NCI-H524 (cell line): ENCODE measurements at regions not wholly inside any gene's neighbourhood (a gene's known extent, or its start where the extent isn't known, plus 50 kb on each side); places are given as distances from the start of the nearest gene placed in this dataset.
A peak's percentile ranks its signal among the peaks of the same experiment; 100 is the strongest.

ENCODE experiments used
- DNase-seq, 2 experiments: peaks; one replicate each; lab custom pipeline; 2025; lab: John Stamatoyannopoulos, UW

DNA sequence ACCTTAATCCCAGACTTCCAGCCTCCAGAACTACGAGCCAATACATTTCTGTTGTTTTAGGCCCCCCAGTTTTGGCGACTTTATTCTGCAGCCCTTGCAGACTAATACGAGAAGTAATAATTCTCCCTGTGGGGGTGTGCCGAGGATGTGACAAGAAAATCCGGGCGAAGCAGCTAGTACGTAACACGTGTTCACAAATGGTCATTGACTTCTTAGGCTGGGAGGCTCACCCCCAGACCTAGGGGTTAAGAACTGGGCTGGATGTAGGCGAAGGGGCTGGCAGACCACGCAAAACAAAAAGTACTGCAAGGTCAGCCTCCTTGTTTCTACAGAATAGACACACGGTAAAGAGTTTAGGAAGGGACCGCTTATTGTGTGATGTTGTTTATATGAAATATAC is 69.8 kb upstream of the ESRRB start:
- no peak for DNase-seq

DNA sequence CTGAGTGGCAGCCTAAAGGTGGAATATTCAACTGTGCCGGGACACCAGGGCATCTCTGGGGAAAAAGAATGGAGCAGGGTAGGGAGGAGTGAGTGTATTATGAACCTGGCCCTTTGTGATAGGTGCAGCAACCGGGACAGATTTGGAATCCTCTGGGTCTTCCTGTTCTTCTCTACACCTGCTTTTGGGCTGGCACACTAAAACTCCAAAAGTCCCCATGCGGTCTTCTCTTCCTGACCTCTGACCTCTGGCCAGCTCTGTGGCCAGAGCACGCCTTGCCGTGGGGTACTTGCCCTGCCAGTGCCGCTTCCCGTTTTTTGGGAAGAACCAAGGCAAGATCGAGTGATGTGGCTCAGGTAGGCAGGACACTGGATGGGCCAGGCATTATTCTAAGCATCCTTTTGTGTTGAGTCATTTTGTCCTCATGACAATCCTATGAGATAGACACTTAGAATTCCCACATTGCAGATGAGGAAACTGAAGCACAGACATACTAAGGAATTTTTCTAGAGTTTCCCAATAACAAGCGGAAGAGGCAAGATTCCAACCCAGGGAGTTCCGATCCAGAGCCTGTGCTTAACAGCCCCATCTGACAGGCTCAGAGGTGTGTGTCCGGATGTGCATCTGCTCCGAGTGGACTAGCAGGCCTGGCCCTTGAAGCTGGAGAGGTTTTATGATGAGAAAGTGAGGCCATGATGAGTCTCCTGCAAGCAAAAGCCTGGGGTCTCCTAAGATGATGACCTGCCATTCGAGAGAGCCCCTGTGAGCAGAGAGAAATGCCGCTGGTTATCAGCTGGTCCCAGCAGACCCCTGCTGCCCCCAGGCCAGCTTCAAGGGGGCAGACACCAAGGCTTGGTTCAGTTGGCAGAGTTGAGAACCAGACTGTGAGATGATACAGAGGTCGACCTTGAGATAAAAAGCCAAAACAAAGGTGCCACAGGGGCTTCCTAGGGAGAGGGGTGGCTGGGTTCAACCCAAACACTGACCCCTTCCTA is 67.9 kb upstream of the ESRRB start:
- no peak for DNase-seq

DNA sequence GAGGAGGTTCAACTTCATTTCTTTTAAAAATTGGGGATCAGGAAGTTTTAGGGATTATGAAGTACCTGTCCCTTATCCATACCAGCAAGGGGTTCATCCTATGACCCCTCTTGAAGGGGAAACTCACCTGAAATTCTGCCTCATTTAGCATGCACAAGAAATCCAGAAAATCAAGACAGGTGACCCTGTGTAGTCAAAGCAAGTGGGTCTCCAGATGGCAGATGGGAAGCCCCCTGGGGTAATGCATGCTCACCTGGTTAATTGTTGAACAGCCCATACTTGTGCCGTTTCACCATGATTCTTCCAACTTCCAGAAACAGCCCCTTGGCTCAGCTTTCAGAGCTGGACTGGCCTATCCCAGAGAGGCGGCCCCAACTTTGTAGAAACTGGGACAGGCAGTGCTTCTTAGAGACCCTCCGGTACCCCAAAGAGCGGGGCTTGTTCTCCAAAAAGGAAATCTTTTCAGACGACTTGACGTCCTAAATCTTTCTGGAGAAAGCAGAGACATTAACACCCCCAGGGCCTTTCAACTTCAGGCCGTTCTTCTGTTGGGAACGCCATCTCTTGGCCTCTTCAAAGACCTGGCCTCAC is 66.3 kb upstream of the ESRRB start:
- DNase-seq: no peak

DNA sequence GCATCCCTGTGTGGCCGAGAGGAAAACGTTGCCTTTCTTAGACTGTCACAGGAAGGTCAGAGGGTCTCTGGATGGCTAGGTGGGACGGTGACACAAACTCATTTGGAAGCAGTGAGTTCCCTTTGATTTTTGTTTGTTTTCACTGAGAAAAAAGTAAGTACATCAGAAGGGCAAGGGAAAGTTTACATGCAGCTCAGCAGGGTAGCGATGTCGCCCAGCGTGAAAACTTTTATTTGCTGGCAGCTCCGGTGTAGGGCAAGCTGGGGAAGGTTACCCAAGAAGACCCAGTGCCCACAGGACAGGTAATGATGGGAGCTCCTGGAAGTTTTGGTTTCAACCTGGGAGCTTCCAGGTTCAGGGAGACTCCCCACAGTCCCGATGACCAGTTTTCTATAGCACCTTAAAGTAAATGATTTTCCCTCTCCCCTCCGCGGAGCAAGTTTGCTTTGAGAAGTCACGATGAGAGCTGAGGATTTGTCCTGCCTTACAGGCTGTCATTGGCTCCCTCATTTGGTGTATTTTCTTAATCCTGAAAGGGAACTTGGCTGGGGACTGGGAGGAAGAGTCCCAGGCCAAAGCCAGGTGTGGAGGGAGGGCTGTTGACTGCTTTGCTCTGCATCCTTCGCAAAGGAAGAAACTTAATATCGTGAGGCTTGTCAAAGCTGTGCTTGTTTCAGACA is 64.7 kb upstream of the ESRRB start:
- DNase-seq: no peak

DNA sequence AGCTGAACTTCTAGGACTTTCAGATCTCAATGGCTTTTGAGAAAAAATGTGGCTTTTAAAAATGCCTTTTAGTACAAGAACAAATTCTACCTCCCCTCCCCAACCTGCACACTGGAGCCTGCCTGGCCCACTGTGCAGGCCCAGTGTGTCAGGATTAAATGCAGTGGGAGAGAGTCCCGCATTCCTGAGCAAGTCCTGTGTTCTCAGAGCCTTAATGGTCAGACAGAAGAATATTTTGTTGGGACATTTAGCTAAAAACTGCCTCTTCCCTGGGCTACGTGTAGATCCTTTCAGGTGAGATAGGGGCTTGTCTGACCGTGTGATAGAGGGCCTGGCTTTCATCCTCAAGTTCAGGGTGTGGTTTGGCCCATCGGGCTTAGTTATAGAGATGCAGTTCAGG is 63.1 kb upstream of the ESRRB start:
- DNase-seq: no peak

DNA sequence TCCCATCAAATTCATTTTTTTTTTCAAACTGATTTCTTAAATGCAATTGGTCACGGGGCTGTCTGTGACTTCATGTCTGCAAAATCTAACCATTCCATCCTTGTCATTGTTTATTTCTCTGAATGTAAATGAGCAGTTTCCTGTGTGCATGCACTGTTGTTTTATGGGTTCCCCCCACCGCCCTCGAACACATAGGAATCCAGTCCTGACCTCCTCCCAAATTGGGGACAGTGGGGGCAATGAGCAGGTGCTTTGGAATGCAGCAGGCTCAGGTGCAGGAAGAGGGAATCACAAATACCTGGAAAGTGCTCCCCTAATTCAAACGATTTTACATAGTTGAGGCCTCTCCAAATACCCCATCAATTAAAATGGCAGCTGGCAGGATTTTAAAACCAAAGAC is 62.6 kb upstream of the ESRRB start:
- DNase-seq: no peak

DNA sequence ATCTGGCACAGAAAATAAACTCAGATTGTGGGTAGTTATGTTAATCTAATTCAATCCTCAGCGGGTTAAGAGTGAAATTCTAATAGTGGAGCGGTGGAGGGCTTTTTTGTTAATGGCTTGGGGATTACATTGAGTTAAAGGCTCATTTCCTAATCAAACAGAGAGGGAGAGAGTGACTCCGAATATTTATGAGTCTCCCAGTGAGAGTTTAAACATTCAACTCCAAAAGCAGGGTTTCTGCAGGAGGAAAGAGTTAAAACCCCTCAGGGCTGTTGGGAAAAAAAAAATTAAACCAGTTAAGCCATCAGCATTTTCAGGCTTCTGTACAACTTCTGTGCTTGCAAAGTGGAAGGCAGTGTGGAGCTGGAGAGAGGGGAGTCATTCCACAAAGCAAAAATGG is 62.1 kb upstream of the ESRRB start:
- no peak for DNase-seq

DNA sequence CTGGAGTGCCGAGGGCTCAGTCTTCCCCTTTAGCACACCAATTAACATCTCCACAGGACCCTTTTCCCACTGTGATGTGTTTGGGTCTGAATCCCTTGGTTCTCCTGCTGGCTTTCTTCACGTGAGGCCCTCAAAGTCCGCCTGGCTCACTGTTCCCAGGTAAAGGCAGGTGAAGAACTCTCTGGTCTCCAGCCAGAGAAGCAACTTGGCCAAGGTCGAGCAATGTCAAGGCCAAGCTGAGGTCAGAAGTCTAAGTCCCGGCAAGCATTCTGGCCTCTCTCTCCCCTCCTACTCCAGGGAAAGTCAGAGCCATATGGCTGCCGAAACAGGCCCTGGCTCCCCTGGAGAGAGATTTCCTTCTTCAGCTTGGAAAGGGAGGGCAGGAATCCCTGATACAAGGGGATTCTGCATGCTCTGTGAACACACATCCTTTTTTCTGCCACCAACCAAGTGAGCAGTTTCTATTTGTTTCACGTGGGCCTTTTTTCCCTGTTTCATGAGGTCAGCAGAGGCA is 61.4 kb upstream of the ESRRB start:
- peak in 1 of 2 experiments; percentile 44 for DNase-seq

DNA sequence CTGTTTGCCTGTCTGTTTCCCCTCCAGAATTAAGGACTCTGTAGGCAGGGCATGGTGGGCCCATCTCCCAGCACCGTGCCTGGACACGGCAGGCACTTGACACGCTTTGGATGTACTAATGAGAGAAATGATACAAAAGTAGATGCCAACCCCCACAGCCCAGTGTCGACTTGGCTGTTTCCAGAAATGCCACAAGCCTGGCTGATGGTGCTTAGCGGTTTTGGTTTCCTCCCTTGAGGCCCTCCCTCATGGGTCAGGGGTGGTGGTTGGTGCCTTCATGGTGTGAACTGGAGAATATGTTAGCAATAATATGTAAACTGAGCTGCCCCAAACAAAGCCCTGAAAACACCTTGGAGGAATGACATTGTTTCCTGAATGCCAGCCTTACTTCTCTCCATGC is 55.5 kb upstream of the ESRRB start:
- no peak for DNase-seq

DNA sequence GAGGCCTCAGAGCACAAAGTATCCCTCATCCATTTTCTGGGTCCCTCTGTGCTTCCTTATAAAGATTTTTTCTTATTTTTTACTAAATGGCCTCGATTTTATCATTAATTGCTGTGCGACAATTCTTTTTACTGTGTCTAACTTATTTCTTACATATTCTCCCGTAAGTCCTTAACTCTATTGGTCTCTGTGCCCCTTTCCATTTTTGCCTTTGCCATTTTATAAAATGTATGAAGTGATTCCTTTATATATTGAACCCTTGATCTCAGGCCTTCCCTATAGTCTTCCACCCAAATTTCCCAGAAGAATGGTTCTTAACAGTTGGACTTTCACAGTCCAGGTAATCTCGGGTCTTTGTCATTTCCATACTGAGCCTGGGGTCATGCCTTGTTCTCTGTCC is 55.0 kb upstream of the ESRRB start:
- DNase-seq: no peak

DNA sequence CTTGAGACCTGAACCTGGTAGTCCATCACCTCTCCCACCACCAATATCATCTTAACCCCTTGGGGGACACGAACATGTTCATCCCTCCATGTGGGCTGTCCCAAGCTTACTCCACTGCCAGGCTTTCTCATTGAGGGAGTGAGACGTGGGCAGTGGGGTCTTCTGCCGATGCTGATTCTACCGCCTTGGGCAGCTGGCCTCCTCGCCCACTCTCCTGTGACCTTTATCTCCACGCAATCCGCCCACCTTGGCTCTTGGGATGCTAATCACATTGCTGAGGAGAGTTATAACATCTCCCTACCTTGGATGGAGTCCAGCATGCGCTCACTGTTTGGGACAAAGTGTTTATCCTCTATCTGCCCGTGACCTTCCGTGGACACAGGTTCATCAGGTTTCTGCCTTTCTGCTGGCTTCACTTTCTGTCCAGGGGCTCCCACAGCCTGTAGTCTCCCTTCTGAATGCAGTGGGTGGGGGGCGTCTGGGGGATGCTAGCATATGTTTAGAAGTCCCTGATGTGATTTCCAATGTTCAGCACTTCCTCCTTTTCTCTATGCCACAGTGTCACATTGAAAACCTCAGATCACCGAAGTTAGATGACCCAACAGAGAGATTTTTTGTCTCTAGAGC is 53.2 kb upstream of the ESRRB start:
- DNase-seq: no peak

DNA sequence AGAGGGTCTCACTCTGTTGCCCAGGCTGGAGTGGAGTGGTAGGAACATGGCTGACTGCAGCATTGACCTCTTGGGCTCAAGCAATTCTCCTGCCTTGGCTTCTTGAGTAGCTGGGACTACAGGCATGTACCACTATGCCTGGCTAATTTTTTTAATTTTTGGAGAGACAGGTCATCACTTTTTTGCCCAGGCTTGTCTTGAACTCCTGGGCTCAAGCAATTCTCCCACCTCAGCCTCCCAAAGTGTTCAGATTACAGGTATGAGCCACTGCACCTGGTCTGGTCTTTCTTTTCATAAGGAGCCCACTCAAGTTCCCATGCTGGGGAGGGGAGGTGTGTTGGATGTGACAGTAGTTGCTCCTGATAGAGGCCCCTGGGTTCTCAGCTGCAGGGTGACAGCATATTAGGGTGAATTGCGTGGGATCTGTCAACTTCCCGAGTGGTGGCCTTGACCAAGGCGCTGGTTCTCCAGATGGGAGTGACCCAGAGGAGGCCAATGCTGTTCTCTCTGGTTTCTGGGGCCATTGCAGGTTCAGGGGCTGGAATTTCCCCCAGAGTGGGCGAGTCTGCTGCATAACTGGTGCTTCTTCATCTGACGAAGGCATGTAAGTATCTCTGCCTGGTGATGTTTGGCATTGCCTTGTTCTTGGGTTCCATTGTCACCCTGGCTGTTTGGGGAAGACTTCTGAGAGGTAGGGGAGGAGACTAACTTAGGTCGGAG is 52.4 kb upstream of the ESRRB start:
- no peak for DNase-seq

DNA sequence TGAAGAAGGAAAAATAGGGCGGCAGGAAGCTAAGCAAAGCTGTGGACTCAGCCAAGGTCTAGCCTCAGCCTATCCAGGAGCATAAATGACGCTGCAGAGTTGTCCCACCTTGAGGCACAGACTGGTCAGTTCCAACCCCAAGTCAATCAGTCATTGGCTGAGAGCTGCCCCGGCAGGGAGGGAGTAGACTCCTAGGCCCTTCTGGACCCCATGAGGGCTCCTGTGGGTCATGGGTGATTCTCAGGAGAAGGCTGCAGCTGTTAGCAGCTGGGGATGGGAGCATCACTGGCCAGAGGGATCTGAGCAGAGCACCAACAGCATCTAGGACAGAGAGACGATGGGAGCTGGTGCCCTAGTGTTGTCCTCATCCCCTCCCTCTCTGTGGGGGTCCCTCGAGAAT is 51.8 kb upstream of the ESRRB start:
- no peak for DNase-seq
